Uterus (tissue), 3 donors: ENCODE measurements at regions not wholly inside any gene's neighbourhood (a gene's known extent, or its start where the extent isn't known, plus 50 kb on each side); places are given as distances from the start of the nearest gene placed in this dataset.

ENCODE experiments used
- DNase-seq, 2 donors: peaks; one replicate each; pipeline ENCODE4 v3.0.0-alpha.2; 2019 to 2020
- H3K27ac ChIP-seq, 2 donors: fragments of 200-600 bp; sonication (generic); 1 replicate in 1 of 2; 2 replicates in 1 of 2; pipeline ENCODE4 v1.5.1; 2016 to 2018
- H3K27me3 ChIP-seq, 2 donors: fragments of 200-600 bp; sonication (generic); one replicate each; pipeline ENCODE4 v1.5.1; 2018 to 2019; ENCODE audit warnings: control low read depth in 1 of 2
- H3K36me3 ChIP-seq, 2 donors: fragments of 200-600 bp; sonication (generic); one replicate each; pipeline ENCODE4 v1.5.1; 2019; ENCODE audit warnings: control low read depth in 1 of 2
- H3K4me1 ChIP-seq, 2 donors: fragments of 200-600 bp; sonication (generic); one replicate each; pipeline ENCODE4 v1.5.1; 2018 to 2019; ENCODE audit warnings: control low read depth in 1 of 2
- H3K4me3 ChIP-seq, 2 donors: fragments of 200-600 bp; sonication (generic); 1 replicate in 1 of 2; 2 replicates in 1 of 2; pipeline ENCODE4 v1.5.1; 2018 to 2019; ENCODE audit warnings: mild to moderate bottlenecking in 1 of 2
- H3K9me3 ChIP-seq, 2 donors: fragments of 200-600 bp; sonication (generic); one replicate each; pipeline ENCODE4 v1.5.1; 2019; ENCODE audit warnings: control low read depth in 1 of 2
- POLR2A ChIP-seq, 2 donors: fragments of 450-650 bp; IDR thresholded peaks; one replicate each; pipeline ENCODE4 v1.6.1; 2016; ENCODE audit warnings: antibody characterized with exemption in 2 of 2, mild to moderate bottlenecking in 1 of 2, moderate library complexity in 1 of 2
- intact Hi-C: fragments of 100-400 bp; cut with DNase I; formaldehyde crosslinking; loops from one replicate; pipeline ENCODE4 v1.15.1; 2023; ENCODE audit warnings: low total_unique reads
- TF ChIP-seq, protein P1 (sequence below), 4 experiments: fragments of 200-600 bp in 2 of 4; fragments of 450-650 bp in 2 of 4; sonication (generic) in 2 of 4; IDR thresholded peaks; one replicate each; pipeline ENCODE4 v1.5.1; 2016 to 2019; ENCODE audit warnings: antibody characterized with exemption in 4 of 4, mild to moderate bottlenecking in 2 of 4, moderate library complexity in 1 of 4
- donor health status: DM: yes; HTN: yes; CAD: no.

DNA sequence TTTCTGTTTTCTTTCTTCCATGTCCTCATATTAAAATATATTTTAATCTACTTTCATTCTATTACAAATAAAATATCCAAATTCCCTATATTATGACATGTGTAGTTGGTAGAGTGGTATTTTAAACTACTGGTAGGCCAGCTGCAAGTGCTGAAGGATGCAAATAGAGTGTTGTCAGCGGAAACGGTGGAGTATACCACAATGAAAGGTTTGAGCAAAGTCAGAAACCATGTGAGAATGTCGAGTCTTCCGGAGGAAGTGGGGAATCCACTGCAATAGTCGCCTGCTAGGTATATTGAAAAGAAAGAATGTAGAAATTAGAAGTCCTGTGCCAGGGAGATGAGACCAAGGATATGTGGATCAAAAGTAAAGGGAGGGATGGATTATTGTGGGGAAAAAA, 373.9 kb downstream of the DSEL start:
- intact Hi-C loops = no loop called here
- no peak for TF ChIP-seq POLR2A (IDR thresholded peaks at IDR 0.05)
- TF ChIP-seq, protein P1, sequence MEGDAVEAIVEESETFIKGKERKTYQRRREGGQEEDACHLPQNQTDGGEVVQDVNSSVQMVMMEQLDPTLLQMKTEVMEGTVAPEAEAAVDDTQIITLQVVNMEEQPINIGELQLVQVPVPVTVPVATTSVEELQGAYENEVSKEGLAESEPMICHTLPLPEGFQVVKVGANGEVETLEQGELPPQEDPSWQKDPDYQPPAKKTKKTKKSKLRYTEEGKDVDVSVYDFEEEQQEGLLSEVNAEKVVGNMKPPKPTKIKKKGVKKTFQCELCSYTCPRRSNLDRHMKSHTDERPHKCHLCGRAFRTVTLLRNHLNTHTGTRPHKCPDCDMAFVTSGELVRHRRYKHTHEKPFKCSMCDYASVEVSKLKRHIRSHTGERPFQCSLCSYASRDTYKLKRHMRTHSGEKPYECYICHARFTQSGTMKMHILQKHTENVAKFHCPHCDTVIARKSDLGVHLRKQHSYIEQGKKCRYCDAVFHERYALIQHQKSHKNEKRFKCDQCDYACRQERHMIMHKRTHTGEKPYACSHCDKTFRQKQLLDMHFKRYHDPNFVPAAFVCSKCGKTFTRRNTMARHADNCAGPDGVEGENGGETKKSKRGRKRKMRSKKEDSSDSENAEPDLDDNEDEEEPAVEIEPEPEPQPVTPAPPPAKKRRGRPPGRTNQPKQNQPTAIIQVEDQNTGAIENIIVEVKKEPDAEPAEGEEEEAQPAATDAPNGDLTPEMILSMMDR (IDR thresholded peaks at IDR 0.05) = no peak
- Histone ChIP-seq H3K9me3 (no peaks in the 10 kb centered on the region), H3K36me3 (no peaks in the 10 kb centered on the region), H3K4me3 (no peak overlapping the region), H3K27me3 (no peaks in the 10 kb centered on the region), H3K4me1 (no peaks in the 10 kb centered on the region), H3K27ac (no peak overlapping the region)
- no peak for DNase-seq

DNA sequence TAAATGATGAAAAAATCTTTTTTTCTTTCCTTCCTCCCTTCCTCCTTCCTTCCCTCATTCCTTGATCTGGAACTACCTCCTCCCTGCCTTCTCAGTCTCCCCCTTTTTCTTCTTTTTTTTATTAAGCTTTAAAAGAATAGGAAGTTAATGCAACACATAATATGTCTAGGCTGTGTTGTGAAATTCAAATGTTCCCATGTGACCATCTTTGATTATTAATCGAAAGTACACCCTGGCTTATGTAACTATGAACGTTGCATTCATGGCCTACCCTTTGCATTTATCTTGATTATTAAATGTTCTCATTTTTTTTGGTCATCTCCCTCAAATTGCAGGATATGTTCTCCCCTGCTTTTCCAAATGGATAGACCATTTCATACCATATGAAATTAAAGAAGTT, 376.0 kb downstream of the DSEL start:
- H3K27ac ChIP-seq = no peak overlapping the region
- no peaks in the 10 kb centered on the region for H3K9me3 ChIP-seq
- H3K4me1 ChIP-seq = no peaks in the 10 kb centered on the region
- TF ChIP-seq POLR2A (IDR thresholded peaks at IDR 0.05) = no peak
- TF ChIP-seq, protein P1 (IDR thresholded peaks at IDR 0.05) = no peak
- H3K27me3 ChIP-seq = no peaks in the 10 kb centered on the region
- no peak for DNase-seq
- H3K36me3 ChIP-seq = no peaks in the 10 kb centered on the region
- intact Hi-C loops = no loop called here
- H3K4me3 ChIP-seq = no peak overlapping the region

DNA sequence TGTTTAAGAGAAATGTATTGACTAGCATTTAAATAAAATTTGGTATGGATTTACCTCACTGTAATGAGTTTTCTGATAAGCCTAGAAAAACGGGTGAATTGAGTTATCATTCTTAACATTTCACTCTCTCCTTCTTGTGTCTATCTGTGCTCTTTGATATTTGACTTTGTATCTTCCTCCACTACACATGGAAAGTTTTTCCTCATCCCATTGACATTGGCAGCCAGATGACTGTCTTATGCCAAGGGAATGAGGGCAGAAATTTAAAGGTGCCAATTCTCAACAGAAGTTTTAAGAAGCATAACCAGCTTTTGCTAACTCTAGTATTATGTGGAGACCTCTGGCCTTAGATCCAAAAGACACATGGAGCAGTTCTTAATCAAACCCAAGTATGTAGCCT, 376.6 kb downstream of the DSEL start:
- TF ChIP-seq, protein P1 (IDR thresholded peaks at IDR 0.05) = no peak
- no peak for TF ChIP-seq POLR2A (IDR thresholded peaks at IDR 0.05)
- Histone ChIP-seq H3K27me3 (no peaks in the 10 kb centered on the region), H3K4me3 (no peak overlapping the region), H3K36me3 (no peaks in the 10 kb centered on the region), H3K9me3 (no peaks in the 10 kb centered on the region), H3K27ac (no peak overlapping the region), H3K4me1 (no peaks in the 10 kb centered on the region)
- DNase-seq = no peak
- intact Hi-C loops = no loop called here

DNA sequence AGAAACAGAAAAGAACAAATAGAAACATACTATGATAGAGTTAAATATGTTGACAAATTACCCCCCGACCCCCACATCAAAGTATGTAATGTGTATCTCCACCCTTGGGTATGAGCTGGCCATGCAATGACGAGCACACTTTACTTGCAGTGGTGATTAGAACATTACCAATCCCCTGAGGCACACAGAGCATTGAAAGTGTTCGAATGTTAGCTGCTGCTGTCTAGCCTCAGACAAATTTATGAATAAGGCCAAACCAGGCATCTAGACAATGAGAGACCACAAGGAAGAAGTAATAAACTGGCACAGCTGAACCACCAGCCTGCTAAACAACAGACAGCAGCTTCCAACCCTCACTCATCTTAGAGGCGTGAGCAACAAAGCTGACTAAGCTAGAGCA, 380.5 kb downstream of the DSEL start:
- no peak for TF ChIP-seq POLR2A (IDR thresholded peaks at IDR 0.05)
- TF ChIP-seq, protein P1 (IDR thresholded peaks at IDR 0.05) = no peak
- Histone ChIP-seq H3K27me3 (no peaks in the 10 kb centered on the region), H3K9me3 (no peaks in the 10 kb centered on the region), H3K4me1 (no peaks in the 10 kb centered on the region), H3K27ac (no peak overlapping the region), H3K36me3 (no peaks in the 10 kb centered on the region), H3K4me3 (no peak overlapping the region)
- DNase-seq = no peak
- intact Hi-C loops = no loop called here

DNA sequence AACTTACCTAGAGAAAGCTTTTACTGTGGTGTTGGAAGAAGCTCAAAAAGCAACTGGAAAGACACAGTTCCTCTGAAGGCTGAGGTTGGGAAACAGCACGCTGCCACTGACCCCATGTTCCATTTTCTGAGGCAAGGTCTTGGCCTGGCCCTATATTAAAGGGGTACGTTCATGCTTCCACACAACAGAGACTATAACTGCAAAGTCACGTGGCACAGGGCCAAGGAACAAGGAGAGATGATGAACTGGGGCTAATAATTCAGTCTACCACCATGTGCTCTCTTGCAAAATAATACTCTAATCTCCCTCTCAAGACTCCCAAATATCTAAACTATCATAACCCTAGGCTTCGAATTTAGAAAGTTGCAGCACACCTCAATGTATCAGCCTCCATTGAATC, 381.6 kb downstream of the DSEL start:
- DNase-seq = no peak

More for the DNA sequence above, 381.6 kb downstream of the DSEL start:
- no peak for TF ChIP-seq POLR2A (IDR thresholded peaks at IDR 0.05)
- TF ChIP-seq, protein P1 (IDR thresholded peaks at IDR 0.05) = no peak
- no peak overlapping the region for H3K27ac ChIP-seq
- intact Hi-C loops = no loop called here
- no peaks in the 10 kb centered on the region for H3K4me1 ChIP-seq
- H3K4me3 ChIP-seq = no peak overlapping the region
- no peaks in the 10 kb centered on the region for H3K9me3 ChIP-seq
- H3K27me3 ChIP-seq = no peaks in the 10 kb centered on the region
- H3K36me3 ChIP-seq = no peaks in the 10 kb centered on the region
